MG63 (cell line): ENCODE measurements at regions not wholly inside any gene's neighbourhood (a gene's known extent, or its start where the extent isn't known, plus 50 kb on each side); places are given as distances from the start of the nearest gene placed in this dataset.

Experiments used
- DNase-seq: peaks from one replicate; pipeline ENCODE4 v3.0.0-alpha.2; 2020
- H3K27me3 ChIP-seq: fragments of 250-450 bp; sonication (Bioruptor Pico); 2 replicates; pipeline ENCODE4 v1.5.1; 2020; ENCODE audit warnings: mild to moderate bottlenecking, moderate library complexity
- H3K36me3 ChIP-seq: fragments of 250-450 bp; sonication (Bioruptor Pico); 2 replicates; pipeline ENCODE4 v1.5.1; 2020; ENCODE audit warnings: mild to moderate bottlenecking, moderate library complexity
- H3K4me3 ChIP-seq: fragments of 250-450 bp; sonication (Bioruptor Pico); 2 replicates; pipeline ENCODE4 v1.5.1; 2020; ENCODE audit warnings: mild to moderate bottlenecking, moderate library complexity
- H3K9me3 ChIP-seq: fragments of 250-450 bp; sonication (Bioruptor Pico); 2 replicates; pipeline ENCODE4 v1.5.1; 2020; ENCODE audit warnings: mild to moderate bottlenecking, moderate library complexity

- H3K9me3 ChIP-seq, result no peaks in the 10 kb centered on the region
These were observed 593.1 kb upstream of the PLXNA2 start for GRCh38 chr1:208837242-208837641.

DNA sequence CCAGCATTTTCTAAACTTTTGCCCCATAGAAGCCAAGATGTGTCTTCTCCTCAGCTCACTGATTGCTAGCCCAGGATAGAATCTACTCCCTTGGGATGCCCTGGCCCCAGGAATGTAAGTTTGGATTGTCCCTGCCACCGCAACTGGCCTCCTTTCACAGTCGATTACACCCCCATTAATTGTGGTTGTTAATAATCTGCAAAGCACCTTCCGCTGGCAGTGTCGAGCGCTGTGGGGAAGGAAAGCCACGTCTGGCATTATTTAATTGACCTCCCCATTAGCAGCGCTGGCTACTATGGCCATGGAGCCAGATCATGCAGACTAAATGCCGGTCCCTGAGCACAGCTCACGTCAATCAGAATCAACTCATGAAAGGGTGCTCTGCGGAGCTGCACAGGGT, 597.3 kb upstream of the PLXNA2 start:
- no peak for DNase-seq
- Histone ChIP-seq H3K4me3 (no peak overlapping the region), H3K27me3 (no peaks in the 10 kb centered on the region), H3K9me3 (no peaks in the 10 kb centered on the region), H3K36me3 (no peaks in the 10 kb centered on the region)

More at GRCh38 chr1:208837242-208837641, 593.1 kb upstream of the PLXNA2 start:
- H3K27me3 ChIP-seq, result no peaks in the 10 kb centered on the region
- H3K4me3 ChIP-seq, result no peak overlapping the region
- no peak for DNase-seq
- H3K36me3 ChIP-seq, result no peaks in the 10 kb centered on the region

GRCh38 chr1:208842451-208842850, 598.3 kb upstream of the PLXNA2 start:
- no peaks in the 10 kb centered on the region for H3K36me3 ChIP-seq
- no peak for DNase-seq
- no peak overlapping the region for H3K4me3 ChIP-seq
- H3K9me3 ChIP-seq, result no peaks in the 10 kb centered on the region
- no peaks in the 10 kb centered on the region for H3K27me3 ChIP-seq

DNA sequence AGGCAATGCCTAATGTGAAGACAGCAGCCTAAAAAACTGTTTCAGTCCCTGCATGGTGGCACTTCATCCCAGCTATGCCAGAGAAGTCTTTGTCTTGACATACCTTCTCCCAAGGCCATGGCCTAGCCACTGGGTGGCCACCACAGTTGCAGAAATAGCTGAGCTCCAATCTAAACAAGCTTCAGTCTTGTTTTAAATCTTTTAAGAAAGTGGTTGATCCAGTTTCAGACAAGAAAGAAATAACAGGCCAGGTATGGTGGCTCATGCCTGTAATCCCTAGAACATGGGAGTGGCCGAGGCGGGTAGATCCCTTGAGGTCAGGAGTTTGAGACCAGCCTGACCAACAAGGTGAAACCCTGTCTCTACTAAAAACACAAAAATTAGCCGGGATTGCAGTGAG, 600.0 kb upstream of the PLXNA2 start:
- Histone ChIP-seq H3K36me3 (no peaks in the 10 kb centered on the region), H3K4me3 (no peak overlapping the region), H3K27me3 (no peaks in the 10 kb centered on the region), H3K9me3 (no peaks in the 10 kb centered on the region)
- DNase-seq, result no peak

GRCh38 chr1:208848854-208849253, 604.7 kb upstream of the PLXNA2 start:
- no peak for DNase-seq
- no peaks in the 10 kb centered on the region for H3K27me3 ChIP-seq
- no peaks in the 10 kb centered on the region for H3K36me3 ChIP-seq
- H3K4me3 ChIP-seq, result no peak overlapping the region
- no peaks in the 10 kb centered on the region for H3K9me3 ChIP-seq

- Histone ChIP-seq H3K36me3 (no peaks in the 10 kb centered on the region), H3K27me3 (no peaks in the 10 kb centered on the region), H3K4me3 (no peak overlapping the region), H3K9me3 (no peaks in the 10 kb centered on the region)
- no peak for DNase-seq
These were observed 606.3 kb upstream of the PLXNA2 start for GRCh38 chr1:208850442-208850841.

GRCh38 chr1:208851366-208851765, 607.2 kb upstream of the PLXNA2 start:
- no peak for DNase-seq
- H3K4me3 ChIP-seq, result no peak overlapping the region
- H3K27me3 ChIP-seq, result no peaks in the 10 kb centered on the region
- no peaks in the 10 kb centered on the region for H3K36me3 ChIP-seq
- no peaks in the 10 kb centered on the region for H3K9me3 ChIP-seq

DNA sequence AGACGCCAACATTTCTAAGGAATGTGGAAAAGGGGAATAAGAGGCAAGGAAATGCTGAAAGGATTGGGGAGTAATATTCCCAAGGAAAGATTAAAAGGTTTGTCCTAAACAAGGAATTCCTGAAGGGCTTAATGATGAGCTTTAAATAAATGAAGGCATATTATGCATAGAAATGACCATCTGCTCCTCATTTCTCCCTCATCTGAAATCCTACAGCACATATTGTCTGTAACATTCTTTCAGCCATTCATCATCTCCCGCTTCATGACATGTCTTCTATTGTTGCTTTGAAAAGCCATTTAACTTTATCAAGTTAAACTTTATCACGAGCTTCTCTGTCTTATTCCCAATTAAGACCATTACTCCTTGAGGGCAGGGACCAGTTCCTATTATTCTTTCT, 608.7 kb upstream of the PLXNA2 start:
- Histone ChIP-seq H3K4me3 (no peak overlapping the region), H3K36me3 (no peaks in the 10 kb centered on the region), H3K9me3 (no peaks in the 10 kb centered on the region), H3K27me3 (no peaks in the 10 kb centered on the region)
- no peak for DNase-seq

DNA sequence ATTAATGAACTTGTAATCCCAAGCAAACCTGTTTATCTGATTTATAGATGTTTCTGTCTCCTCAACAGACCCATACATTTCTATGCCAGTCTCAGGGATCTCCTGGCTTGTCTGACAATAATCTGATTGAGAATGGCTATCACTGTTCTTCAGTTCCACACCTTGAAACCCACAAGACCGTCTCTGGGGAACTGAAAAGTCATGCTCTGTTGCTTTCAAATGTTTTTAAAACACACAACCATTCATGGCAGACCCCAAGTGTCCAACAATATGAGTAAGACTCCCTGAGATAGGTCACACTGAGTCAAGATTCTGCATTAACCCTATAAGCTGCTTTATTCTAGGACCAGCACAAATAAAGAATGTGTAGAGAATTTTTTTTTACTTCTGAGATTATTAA, 611.2 kb upstream of the PLXNA2 start:
- no peaks in the 10 kb centered on the region for H3K27me3 ChIP-seq
- no peak for DNase-seq
- no peaks in the 10 kb centered on the region for H3K36me3 ChIP-seq
- no peak overlapping the region for H3K4me3 ChIP-seq
- H3K9me3 ChIP-seq, result no peaks in the 10 kb centered on the region

DNA sequence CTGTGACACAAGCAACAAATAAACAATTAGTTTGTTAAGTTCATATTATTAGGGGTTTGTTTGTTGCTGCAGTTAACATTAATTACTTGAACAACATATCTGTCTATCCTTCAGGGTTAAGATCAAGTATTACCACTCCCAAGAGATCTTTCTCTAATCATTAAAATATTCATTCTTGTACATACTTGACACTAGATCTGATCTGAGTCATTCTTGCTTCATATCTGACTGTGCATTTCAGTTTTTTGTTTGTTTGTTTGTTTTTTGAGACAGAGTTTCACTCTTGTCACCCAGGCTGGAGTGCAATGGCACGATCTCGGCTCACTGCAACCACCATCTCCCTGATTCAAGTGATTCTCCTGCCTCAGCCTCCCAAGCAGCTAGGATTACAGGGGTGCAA, 613.3 kb upstream of the PLXNA2 start:
- no peaks in the 10 kb centered on the region for H3K36me3 ChIP-seq
- no peaks in the 10 kb centered on the region for H3K27me3 ChIP-seq
- no peak overlapping the region for H3K4me3 ChIP-seq
- H3K9me3 ChIP-seq, result no peaks in the 10 kb centered on the region
- no peak for DNase-seq

- no peaks in the 10 kb centered on the region for H3K9me3 ChIP-seq
- no peak for DNase-seq
- no peaks in the 10 kb centered on the region for H3K27me3 ChIP-seq
- no peaks in the 10 kb centered on the region for H3K36me3 ChIP-seq
- no peak overlapping the region for H3K4me3 ChIP-seq
These were observed 614.6 kb upstream of the PLXNA2 start for GRCh38 chr1:208858738-208859137.

DNA sequence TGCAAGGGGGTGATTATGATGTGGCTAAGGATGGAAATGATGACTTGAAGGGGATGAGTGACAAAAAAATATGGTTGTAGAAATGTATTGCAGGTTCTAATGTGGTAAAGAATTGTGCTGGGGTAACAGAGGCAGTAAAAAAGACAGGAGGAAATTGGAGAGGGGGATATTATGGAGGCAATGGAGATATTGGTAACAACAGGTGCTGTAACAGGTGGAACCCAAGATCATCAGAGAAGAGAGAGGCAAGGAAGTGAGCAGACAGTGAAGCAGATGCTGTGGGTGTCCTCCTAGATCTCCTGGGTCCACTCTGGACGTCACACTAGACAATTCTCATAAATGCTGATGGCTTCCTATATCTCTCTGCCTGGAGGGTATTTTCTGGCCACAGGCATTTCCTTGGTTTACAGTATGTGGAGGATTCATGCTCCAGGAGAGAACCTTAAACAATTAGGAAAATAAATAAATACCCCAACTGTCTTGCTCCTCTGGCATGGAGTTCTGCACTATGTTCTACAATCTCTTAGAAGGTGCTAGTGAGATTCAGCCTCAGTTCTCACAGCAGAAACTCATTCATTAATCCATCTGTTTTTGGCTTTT, 620.3 kb upstream of the PLXNA2 start:
- Histone ChIP-seq H3K4me3 (no peak overlapping the region), H3K36me3 (no peaks in the 10 kb centered on the region), H3K27me3 (no peaks in the 10 kb centered on the region), H3K9me3 (no peaks in the 10 kb centered on the region)
- no peak for DNase-seq

GRCh38 chr1:208866386-208866955, 622.3 kb upstream of the PLXNA2 start:
- H3K9me3 ChIP-seq, result no peaks in the 10 kb centered on the region
- no peaks in the 10 kb centered on the region for H3K27me3 ChIP-seq
- DNase-seq, result no peak
- no peak overlapping the region for H3K4me3 ChIP-seq
- no peaks in the 10 kb centered on the region for H3K36me3 ChIP-seq

DNA sequence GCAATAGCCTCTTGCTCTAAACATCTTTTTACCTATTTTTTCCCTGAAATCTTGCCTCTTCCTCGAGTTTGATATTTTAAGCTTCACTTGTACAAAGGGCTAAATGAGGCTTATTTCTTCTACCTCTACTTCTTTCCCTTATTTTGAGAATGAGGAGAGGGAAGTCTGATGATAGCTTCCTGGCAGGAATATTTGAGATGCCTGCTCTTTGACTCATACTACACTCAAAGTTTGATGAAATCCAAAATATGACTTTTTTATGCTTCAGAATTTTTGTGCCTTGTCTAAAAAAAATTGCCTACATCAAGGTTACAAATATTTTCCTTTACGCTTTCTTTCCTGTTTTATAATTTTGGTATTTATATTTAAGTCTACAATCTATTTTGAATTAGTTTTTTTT, 624.4 kb upstream of the PLXNA2 start:
- no peak for DNase-seq
- Histone ChIP-seq H3K36me3 (no peaks in the 10 kb centered on the region), H3K9me3 (no peaks in the 10 kb centered on the region), H3K4me3 (no peak overlapping the region), H3K27me3 (no peaks in the 10 kb centered on the region)

DNA sequence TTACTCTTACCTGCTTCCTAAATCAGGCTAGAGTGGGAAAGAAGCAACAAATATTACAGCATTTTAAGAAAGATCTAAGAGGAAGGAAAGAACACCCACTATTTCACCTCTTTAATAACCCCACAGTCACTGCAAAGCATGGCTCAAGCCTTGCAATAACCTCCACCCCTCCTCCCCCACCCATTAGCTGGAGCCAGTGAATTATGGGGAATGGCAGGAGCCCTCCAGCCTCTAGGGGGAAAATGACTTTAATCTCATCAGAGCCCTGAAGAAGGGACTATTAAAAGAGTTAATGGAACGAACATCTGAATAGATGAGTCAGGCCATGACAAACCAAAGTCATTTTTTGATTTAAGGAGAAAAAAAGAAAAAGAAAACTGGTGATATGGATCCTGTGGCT, 630.7 kb upstream of the PLXNA2 start:
- H3K9me3 ChIP-seq, result no peaks in the 10 kb centered on the region; the same call in 1 of the 2 replicates
- H3K27me3 ChIP-seq, result no peaks in the 10 kb centered on the region
- H3K36me3 ChIP-seq, result no peaks in the 10 kb centered on the region
- no peak overlapping the region for H3K4me3 ChIP-seq
- no peak for DNase-seq

DNA sequence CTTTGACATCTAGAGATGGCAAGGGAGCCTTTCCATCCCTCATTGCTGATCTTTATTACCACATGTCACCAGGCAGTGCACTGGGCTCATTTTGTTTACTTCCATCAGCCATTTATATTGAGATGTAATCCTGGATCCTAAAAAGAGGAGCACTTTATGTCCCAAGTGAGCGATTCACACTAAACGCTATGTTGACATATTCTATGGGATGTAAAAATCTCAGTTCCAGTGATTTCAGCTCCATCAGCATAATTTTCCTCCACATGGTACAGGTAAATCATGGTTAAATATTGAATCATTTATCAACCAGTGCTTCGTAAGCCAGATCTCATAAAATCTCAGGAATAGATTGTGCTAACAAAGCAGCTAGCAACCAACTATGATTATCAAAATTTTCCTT, 634.8 kb upstream of the PLXNA2 start:
- no peak for DNase-seq
- no peaks in the 10 kb centered on the region; the same call in 1 of the 2 replicates for H3K9me3 ChIP-seq
- no peaks in the 10 kb centered on the region for H3K27me3 ChIP-seq
- H3K36me3 ChIP-seq, result no peaks in the 10 kb centered on the region
- H3K4me3 ChIP-seq, result no peak overlapping the region

GRCh38 chr1:208880433-208881100, 636.4 kb upstream of the PLXNA2 start:
- Histone ChIP-seq H3K36me3 (no peaks in the 10 kb centered on the region), H3K9me3 (no peaks in the 10 kb centered on the region; the same call in 1 of the 2 replicates), H3K4me3 (no peak overlapping the region), H3K27me3 (no peaks in the 10 kb centered on the region)
- DNase-seq, result peak; percentile 26

GRCh38 chr1:208885060-208885459, 640.9 kb upstream of the PLXNA2 start:
- no peaks in the 10 kb centered on the region for H3K36me3 ChIP-seq
- DNase-seq, result no peak
- H3K27me3 ChIP-seq, result no peaks in the 10 kb centered on the region
- no peaks in the 10 kb centered on the region for H3K9me3 ChIP-seq
- no peak overlapping the region for H3K4me3 ChIP-seq
